ENCODE measurements at regions not wholly inside any gene's neighbourhood (a gene's known extent, or its start where the extent isn't known, plus 50 kb on each side); places are given as distances from the start of the nearest gene placed in this dataset.

- H3K4me3 ChIP-seq: no peak overlapping the region
- no peak overlapping the region for H3K27ac ChIP-seq
- TF ChIP-seq CTCF (IDR thresholded peaks at IDR 0.05): no peak
- DNase-seq (ENCODE audit: low spot score): no peak
These were observed 334.4 kb upstream of the NPVF start for GRCh38 chr7:25562673-25563182.

GRCh38 chr7:25565002-25565401, 336.7 kb upstream of the NPVF start:
- no peak for TF ChIP-seq CTCF (IDR thresholded peaks at IDR 0.05)
- Histone ChIP-seq H3K4me3 (no peak overlapping the region), H3K27ac (peak overlapping the region in 1 of 2 donors; percentile 72)
- no peak for DNase-seq (ENCODE audit: low spot score)

GRCh38 chr7:25565949-25566348, 337.7 kb upstream of the NPVF start:
- no peak for DNase-seq (ENCODE audit: low spot score)
- Histone ChIP-seq H3K4me3 (peak overlapping the region; percentile 45), H3K27ac (no peak overlapping the region)
- TF ChIP-seq CTCF (IDR thresholded peaks at IDR 0.05): peak; percentile 94

GRCh38 chr7:25567430-25567829, 339.1 kb upstream of the NPVF start:
- no peak for TF ChIP-seq CTCF (IDR thresholded peaks at IDR 0.05)
- no peak for DNase-seq (ENCODE audit: low spot score)
- Histone ChIP-seq H3K27ac (no peak overlapping the region), H3K4me3 (no peak overlapping the region)

- Histone ChIP-seq H3K27ac (no peak overlapping the region), H3K4me3 (no peak overlapping the region)
- TF ChIP-seq CTCF (IDR thresholded peaks at IDR 0.05): no peak
- no peak for DNase-seq (ENCODE audit: low spot score)
These were observed 341.5 kb upstream of the NPVF start for GRCh38 chr7:25569765-25570164.

- no peak for TF ChIP-seq CTCF (IDR thresholded peaks at IDR 0.05)
- Histone ChIP-seq H3K4me3 (no peak overlapping the region), H3K27ac (no peak overlapping the region)
- DNase-seq (ENCODE audit: low spot score): no peak
These were observed 344.1 kb upstream of the NPVF start for GRCh38 chr7:25572423-25572822.

- H3K27ac ChIP-seq: no peak overlapping the region
- DNase-seq (ENCODE audit: low spot score): no peak
- no peak for TF ChIP-seq CTCF (IDR thresholded peaks at IDR 0.05)
- no peak overlapping the region for H3K4me3 ChIP-seq
These were observed 346.5 kb upstream of the NPVF start for GRCh38 chr7:25574828-25575227.
